SK-N-SH (cell line): ENCODE measurements at regions not wholly inside any gene's neighbourhood (a gene's known extent, or its start where the extent isn't known, plus 50 kb on each side); places are given as distances from the start of the nearest gene placed in this dataset.

Experiments used
- CTCF ChIA-PET: fragments of 300-600, 350-600 bp; formaldehyde crosslinking; extraction: SDS; loops from one replicate; lab custom pipeline; 2021; lab: Yijun Ruan, JAX
- POLR2A ChIA-PET: fragments of 350-600 bp; sonication (Branson Sonifier 250); formaldehyde crosslinking; extraction: SDS; loops from one replicate; lab custom pipeline; 2020; ENCODE audit warnings: antibody characterized with exemption, inconsistent platforms; lab: Yijun Ruan, JAX
- DNase-seq: peaks from one replicate; pipeline ENCODE4 v3.0.0; 2012
- H2AFZ ChIP-seq: fragments of 200-600 bp; sonication (generic); 2 replicates; pipeline ENCODE4 v1.8.1; 2016; ENCODE audit warnings: antibody characterized with exemption, mild to moderate bottlenecking, low read depth
- H3F3A ChIP-seq: fragments of 200-600 bp; sonication (generic); replicated peaks from 2 replicates; pipeline ENCODE3; 2016; ENCODE audit warnings: antibody characterized with exemption, mild to moderate bottlenecking; ENCODE audit not compliant: insufficient read depth
- H3K27ac ChIP-seq, 2 experiments: fragments of 200-500 bp in 1 of 2; fragments of 200-600 bp in 1 of 2; sonication (Bioruptor generic) in 1 of 2; sonication (generic), shearing (Covaris generic) in 1 of 2; 2 replicates each; pipeline versions ENCODE4 v1.5.1 to v1.6.1; 2014 to 2016; ENCODE audit warnings: low read depth in 2 of 2, inconsistent platforms in 1 of 2, low read length in 1 of 2, mild to moderate bottlenecking in 1 of 2, mixed read lengths in 1 of 2
- H3K27me3 ChIP-seq: fragments of 200-600 bp; sonication (generic), shearing (Covaris generic); 2 replicates; pipeline ENCODE4 v1.6.1; 2016; ENCODE audit warnings: mixed run types; ENCODE audit not compliant: insufficient read depth
- H3K36me3 ChIP-seq, 2 experiments: fragments of 200-500 bp in 1 of 2; fragments of 200-600 bp in 1 of 2; sonication (Bioruptor generic) in 1 of 2; sonication (generic) in 1 of 2; replicated peaks in 1 of 2; 2 replicates each; pipeline versions ENCODE3 to v1.5.1; 2014 to 2016; ENCODE audit warnings: low read length in 1 of 2, mild to moderate bottlenecking in 1 of 2; ENCODE audit not compliant: insufficient read depth in 2 of 2, control insufficient read depth in 1 of 2
- H3K4me1 ChIP-seq, 2 experiments: fragments of 200-500 bp in 1 of 2; fragments of 200-600 bp in 1 of 2; sonication (Bioruptor generic) in 1 of 2; sonication (generic), shearing (Covaris generic) in 1 of 2; 2 replicates each; pipeline versions ENCODE4 v1.5.1 to v1.6.1; 2014 to 2016; ENCODE audit warnings: low read depth in 1 of 2, low read length in 1 of 2, mixed run types in 1 of 2; ENCODE audit not compliant: insufficient read depth in 2 of 2, control insufficient read depth in 1 of 2
- H3K4me2 ChIP-seq: fragments of 200-600 bp; sonication (generic), shearing (Covaris generic); 2 replicates; pipeline ENCODE4 v1.6.1; 2017; ENCODE audit warnings: mixed run types
- H3K4me3 ChIP-seq, 2 experiments: fragments of 200-500 bp in 1 of 2; fragments of 200-600 bp in 1 of 2; sonication (Bioruptor generic) in 1 of 2; sonication (generic), shearing (Covaris generic) in 1 of 2; 2 replicates each; pipeline versions ENCODE4 v1.5.1 to v1.8.1; 2014 to 2016; ENCODE audit warnings: low read depth in 2 of 2, inconsistent platforms in 1 of 2, low read length in 1 of 2, mild to moderate bottlenecking in 1 of 2, mixed read lengths in 1 of 2, moderate library complexity in 1 of 2
- H3K79me2 ChIP-seq: fragments of 200-600 bp; sonication (generic); 2 replicates; pipeline ENCODE4 v1.8.1; 2017; ENCODE audit warnings: mild to moderate bottlenecking; ENCODE audit not compliant: insufficient read depth
- H3K9ac ChIP-seq: fragments of 200-600 bp; sonication (generic); 2 replicates; pipeline ENCODE4 v1.6.1; 2017; ENCODE audit warnings: mixed run types
- H3K9me2 ChIP-seq: fragments of 200-600 bp; sonication (generic); 2 replicates; pipeline ENCODE4 v1.6.1; 2017; ENCODE audit warnings: mixed run types
- H3K9me3 ChIP-seq: fragments of 200-600 bp; sonication (generic); 2 replicates; pipeline ENCODE4 v1.6.1; 2017; ENCODE audit warnings: mixed run types, mild to moderate bottlenecking, moderate library complexity
- H4K20me1 ChIP-seq: fragments of 200-600 bp; sonication (generic); 2 replicates; pipeline ENCODE4 v1.6.1; 2017; ENCODE audit warnings: mild to moderate bottlenecking, mixed run types; ENCODE audit not compliant: insufficient read depth
- ELF1 ChIP-seq: IDR thresholded peaks from 2 replicates; pipeline ENCODE4 v1.4.0; 2012
- FOSL2 ChIP-seq: IDR thresholded peaks from 2 replicates; pipeline ENCODE4 v1.4.0; 2012; ENCODE audit warnings: low read depth, mild to moderate bottlenecking, moderate library complexity, borderline replicate concordance
- FOXJ3 ChIP-seq: sonication (generic); formaldehyde crosslinking; IDR thresholded peaks from 2 replicates; pipeline ENCODE4 v1.5.1; 2020; ENCODE audit warnings: mild to moderate bottlenecking, missing genetic modification reagents
- FOXM1 ChIP-seq: IDR thresholded peaks from 2 replicates; pipeline ENCODE4 v1.4.0; 2012; ENCODE audit warnings: low read depth, mild to moderate bottlenecking
- GATA2 ChIP-seq: sonication (generic); formaldehyde crosslinking; IDR thresholded peaks from 2 replicates; pipeline ENCODE4 v1.5.0; 2020; ENCODE audit warnings: mild to moderate bottlenecking, missing genetic modification reagents
- JUND ChIP-seq: IDR thresholded peaks from 2 replicates; pipeline ENCODE4 v1.4.0; 2012
- MXI1 ChIP-seq: IDR thresholded peaks from 2 replicates; pipeline ENCODE4 v1.6.1; 2012; ENCODE audit warnings: mild to moderate bottlenecking, low read depth, low read length, improper control_type of control experiment
- RXRA ChIP-seq: IDR thresholded peaks from 2 replicates; pipeline ENCODE4 v1.4.0; 2012; ENCODE audit warnings: low read depth, mild to moderate bottlenecking, borderline replicate concordance
- SIN3A ChIP-seq: IDR thresholded peaks from 2 replicates; pipeline ENCODE4 v1.6.1; 2012; ENCODE audit warnings: low read depth, mild to moderate bottlenecking, low read length, moderate library complexity, borderline replicate concordance
- SMC3 ChIP-seq: IDR thresholded peaks from 2 replicates; pipeline ENCODE4 v1.6.1; 2012; ENCODE audit warnings: low read depth, low read length, improper control_type of control experiment
- TCF12 ChIP-seq: IDR thresholded peaks from 2 replicates; pipeline ENCODE4 v1.4.0; 2012
- TEAD4 ChIP-seq: IDR thresholded peaks from 2 replicates; pipeline ENCODE4 v1.4.0; 2012; ENCODE audit warnings: mild to moderate bottlenecking, borderline replicate concordance; ENCODE audit not compliant: insufficient read depth
- WGBS: methylation state at CpG from one replicate; pipeline ENCODE4 v1.1.6; 2017; ENCODE audit warnings: low lambda C conversion rate; 5-methylcytosine and 5-hydroxymethylcytosine counted together
- TF ChIP-seq, protein P1 (sequence below): fragments of 150-350 bp; IDR thresholded peaks from 2 replicates; pipeline ENCODE4 v1.6.1; 2017; ENCODE audit warnings: antibody characterized with exemption, low read length, low read depth, borderline replicate concordance
- TF ChIP-seq, protein P2 (sequence below): fragments of 200-600 bp; sonication (generic); IDR thresholded peaks from 2 replicates; pipeline ENCODE4 v1.6.1; 2017; ENCODE audit warnings: antibody characterized with exemption, mild to moderate bottlenecking, moderate library complexity

DNA sequence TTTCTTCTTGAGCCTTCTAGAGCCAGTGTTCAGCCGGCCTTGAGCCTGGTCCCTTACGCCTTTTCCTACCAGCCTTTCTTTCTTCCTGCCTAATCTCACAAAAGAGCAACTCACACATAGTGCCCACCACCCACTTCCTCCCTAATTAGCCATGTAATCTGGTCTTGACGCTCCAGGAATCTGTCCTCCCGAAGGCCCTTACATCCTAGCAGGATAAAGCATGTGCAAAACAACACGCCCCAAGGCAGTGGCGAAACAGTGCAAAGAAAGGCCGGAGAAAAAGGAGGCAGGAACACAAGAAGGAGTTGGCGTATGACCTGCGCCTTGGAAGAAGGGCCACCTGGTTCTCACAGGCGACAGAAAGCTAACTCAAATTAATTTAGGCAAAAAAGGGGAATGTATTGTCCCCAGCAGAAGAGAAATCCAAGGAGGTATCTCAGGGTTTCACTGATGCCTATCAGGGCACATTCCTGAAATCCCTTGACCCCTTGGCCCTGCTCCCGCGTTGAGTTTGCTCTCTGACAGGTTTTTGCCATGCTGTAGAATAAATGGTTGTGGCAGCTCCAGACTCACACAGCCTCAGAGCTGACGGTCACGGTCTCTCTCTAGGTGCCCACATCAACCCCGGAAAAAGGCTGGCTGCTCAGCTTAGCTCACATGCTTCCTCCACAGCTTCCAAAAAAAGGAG, 79.0 kb downstream of the ZNF281 start:
- no peaks in the 10 kb centered on the region for H4K20me1 ChIP-seq
- 87% methylated on average over 15 of the region's 15 CpGs for WGBS
- H3K9ac ChIP-seq = no peak overlapping the region
- H2AFZ ChIP-seq = no peak overlapping the region
- no peaks in the 10 kb centered on the region for H3F3A ChIP-seq
- no peaks in the 10 kb centered on the region for H3K79me2 ChIP-seq
- no peak overlapping the region for H3K4me2 ChIP-seq
- no peaks in the 10 kb centered on the region for H3K9me2 ChIP-seq
- no peak overlapping the region for H3K4me3 ChIP-seq
- H3K27ac ChIP-seq = no peak overlapping the region
- H3K9me3 ChIP-seq = no peaks in the 10 kb centered on the region
- no peaks in the 10 kb centered on the region for H3K27me3 ChIP-seq
- POLR2A ChIA-PET = no interaction called here
- DNase-seq = no peak
- TF ChIP-seq, protein P1, sequence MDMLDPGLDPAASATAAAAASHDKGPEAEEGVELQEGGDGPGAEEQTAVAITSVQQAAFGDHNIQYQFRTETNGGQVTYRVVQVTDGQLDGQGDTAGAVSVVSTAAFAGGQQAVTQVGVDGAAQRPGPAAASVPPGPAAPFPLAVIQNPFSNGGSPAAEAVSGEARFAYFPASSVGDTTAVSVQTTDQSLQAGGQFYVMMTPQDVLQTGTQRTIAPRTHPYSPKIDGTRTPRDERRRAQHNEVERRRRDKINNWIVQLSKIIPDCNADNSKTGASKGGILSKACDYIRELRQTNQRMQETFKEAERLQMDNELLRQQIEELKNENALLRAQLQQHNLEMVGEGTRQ = no peak
- TF ChIP-seq MXI1 (no peak), GATA2 (CRISPR knock-in tag) (no peak), FOSL2 (no peak), FOXM1 (no peak), SIN3A (no peak), TCF12 (no peak), RXRA (no peak), JUND (no peak), SMC3 (no peak), ELF1 (no peak)
- TF ChIP-seq, protein P2, sequence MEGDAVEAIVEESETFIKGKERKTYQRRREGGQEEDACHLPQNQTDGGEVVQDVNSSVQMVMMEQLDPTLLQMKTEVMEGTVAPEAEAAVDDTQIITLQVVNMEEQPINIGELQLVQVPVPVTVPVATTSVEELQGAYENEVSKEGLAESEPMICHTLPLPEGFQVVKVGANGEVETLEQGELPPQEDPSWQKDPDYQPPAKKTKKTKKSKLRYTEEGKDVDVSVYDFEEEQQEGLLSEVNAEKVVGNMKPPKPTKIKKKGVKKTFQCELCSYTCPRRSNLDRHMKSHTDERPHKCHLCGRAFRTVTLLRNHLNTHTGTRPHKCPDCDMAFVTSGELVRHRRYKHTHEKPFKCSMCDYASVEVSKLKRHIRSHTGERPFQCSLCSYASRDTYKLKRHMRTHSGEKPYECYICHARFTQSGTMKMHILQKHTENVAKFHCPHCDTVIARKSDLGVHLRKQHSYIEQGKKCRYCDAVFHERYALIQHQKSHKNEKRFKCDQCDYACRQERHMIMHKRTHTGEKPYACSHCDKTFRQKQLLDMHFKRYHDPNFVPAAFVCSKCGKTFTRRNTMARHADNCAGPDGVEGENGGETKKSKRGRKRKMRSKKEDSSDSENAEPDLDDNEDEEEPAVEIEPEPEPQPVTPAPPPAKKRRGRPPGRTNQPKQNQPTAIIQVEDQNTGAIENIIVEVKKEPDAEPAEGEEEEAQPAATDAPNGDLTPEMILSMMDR = no peak
- CTCF ChIA-PET = no interaction called here
- H3K4me1 ChIP-seq = peaks cover 0 to 3% of the 10 kb centered on the region in 2 experiments; a peak in 1 of 4 replicates
- no peaks in the 10 kb centered on the region for H3K36me3 ChIP-seq

GRCh38 chr1:200329208-200329882, 80.5 kb downstream of the ZNF281 start:
- WGBS = 92% methylated on average over 4 of the region's 7 CpGs
- DNase-seq = no peak
- H4K20me1 ChIP-seq = no peaks in the 10 kb centered on the region
- CTCF ChIA-PET = interaction anchor here (0.8 to 1.1 kb wide), 2 partner anchors 9 to 14 kb away, joined by 3 read pairs; no protein-coding TSS in a partner anchor
- H3K27ac ChIP-seq = no peak overlapping the region
- H2AFZ ChIP-seq = no peak overlapping the region
- H3K9me3 ChIP-seq = no peaks in the 10 kb centered on the region
- no peak overlapping the region for H3K4me3 ChIP-seq
- POLR2A ChIA-PET = no interaction called here
- H3K4me1 ChIP-seq = peaks cover 0 to 3% of the 10 kb centered on the region in 2 experiments; a peak in 1 of 4 replicates
- no peaks in the 10 kb centered on the region for H3K9me2 ChIP-seq
- no peak overlapping the region for H3K9ac ChIP-seq
- no peaks in the 10 kb centered on the region for H3K79me2 ChIP-seq
- no peaks in the 10 kb centered on the region for H3K27me3 ChIP-seq
- H3F3A ChIP-seq = no peaks in the 10 kb centered on the region
- H3K36me3 ChIP-seq = no peaks in the 10 kb centered on the region
- H3K4me2 ChIP-seq = no peak overlapping the region
- no peak for TF ChIP-seq ELF1
- no peak for TF ChIP-seq TEAD4
- no peak for TF ChIP-seq JUND
- TF ChIP-seq FOSL2 = no peak
- TF ChIP-seq FOXJ3 (CRISPR knock-in tag) = no peak
- TF ChIP-seq, all 33 proteins: peak for 0
